SW 1271 (cell line): ENCODE measurements at regions not wholly inside any gene's neighbourhood (a gene's known extent, or its start where the extent isn't known, plus 50 kb on each side); places are given as distances from the start of the nearest gene placed in this dataset.

Source experiments
- DNase-seq, 2 experiments: peaks; one replicate each; lab custom pipeline; 2025; lab: John Stamatoyannopoulos, UW

DNA sequence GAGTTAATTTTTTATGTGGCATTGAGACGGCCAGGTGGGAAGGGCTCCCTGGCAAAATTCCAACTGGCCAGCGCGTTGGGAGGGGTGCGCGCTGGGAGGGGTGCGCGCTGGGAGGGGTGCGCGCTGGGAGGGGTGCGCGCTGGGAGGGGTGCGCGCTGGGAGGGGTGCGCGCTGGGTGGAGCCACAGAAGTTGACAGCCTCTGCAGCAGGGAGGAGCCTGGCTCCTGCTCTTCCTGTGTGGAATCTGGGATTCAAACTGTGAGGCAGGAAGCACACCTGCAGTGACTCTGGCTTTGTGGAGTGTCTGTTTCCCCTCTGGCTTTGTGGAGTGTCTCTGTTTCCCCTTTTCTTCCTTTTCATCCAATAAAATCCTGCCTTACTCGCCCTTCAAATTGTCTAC lies 147.9 kb upstream of the CBLN2 start:
- no peak for DNase-seq

DNA sequence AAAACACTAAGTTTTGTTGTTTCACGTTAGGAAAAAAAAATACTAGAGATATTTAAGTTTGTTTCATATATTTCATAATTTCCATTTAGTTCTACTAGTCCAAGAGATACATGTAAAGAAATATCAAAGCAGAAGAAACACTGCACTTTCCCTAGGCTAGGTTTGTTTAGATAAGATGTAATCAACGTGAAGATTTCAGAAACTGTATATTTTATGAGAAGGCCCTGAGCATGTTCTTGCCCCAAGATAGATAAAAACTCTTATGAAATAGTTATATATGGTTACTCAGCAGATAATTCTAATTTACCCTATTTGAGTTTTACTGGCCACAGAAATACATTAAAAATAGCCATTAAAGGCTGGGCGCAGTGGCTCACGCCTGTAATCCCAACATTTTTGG lies 143.6 kb upstream of the CBLN2 start:
- no peak for DNase-seq

DNA sequence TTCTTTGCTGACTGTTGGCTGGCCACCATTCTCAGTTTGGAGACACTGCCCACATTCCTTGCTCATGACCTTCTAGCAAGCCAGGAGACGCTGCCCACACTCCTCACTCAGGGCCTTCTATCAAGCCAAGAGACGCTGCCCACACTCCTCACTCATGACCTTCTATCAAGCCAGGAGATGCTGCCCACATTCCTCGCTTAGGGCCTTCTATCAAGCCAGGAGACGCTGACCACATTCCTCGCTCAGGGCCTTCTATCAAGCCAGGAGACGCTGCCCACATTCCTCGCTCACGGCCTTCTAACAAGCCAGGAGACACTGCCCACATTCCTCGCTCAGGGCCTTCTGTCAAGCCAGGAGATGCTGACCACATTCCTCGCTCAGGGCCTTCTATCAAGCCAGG lies 131.3 kb upstream of the CBLN2 start:
- no peak for DNase-seq

DNA sequence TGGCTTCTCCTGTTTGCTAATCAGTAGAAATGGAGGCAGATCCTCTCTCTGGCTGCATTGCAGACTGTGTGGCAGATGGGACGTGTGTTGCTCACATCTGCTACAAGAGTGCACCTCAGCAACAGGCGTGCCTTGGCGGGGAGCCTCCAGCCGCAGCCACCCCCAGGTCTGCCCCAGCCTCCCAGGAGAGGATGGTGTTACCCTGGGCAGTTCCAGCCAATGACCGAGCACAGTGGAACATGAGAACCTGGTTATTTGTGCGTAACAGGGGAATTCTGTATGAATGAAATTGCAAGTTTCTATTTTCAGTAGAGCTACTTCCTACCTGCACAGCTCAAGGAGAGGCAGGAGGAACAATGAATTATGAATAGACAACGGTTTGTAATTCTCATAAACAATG lies 130.6 kb upstream of the CBLN2 start:
- DNase-seq: no peak

DNA sequence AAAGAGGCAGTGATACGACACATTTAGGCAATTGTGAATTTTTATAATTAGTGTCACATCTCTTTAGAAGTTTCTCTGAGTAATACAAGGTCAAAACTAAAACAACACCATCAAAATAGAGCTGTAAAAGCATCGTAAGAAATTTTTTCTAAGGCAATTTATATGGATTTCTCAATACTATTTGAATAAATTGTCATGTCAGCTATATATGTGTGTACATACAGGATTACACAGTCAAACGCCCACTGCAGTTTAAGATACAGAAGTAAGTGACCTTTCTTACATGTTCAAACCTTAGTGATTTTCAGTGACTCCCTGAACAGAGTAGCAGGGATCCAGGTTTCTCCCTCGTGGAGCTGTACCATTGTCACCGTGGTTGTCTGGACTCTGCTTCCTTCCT lies 129.1 kb upstream of the CBLN2 start:
- no peak for DNase-seq

DNA sequence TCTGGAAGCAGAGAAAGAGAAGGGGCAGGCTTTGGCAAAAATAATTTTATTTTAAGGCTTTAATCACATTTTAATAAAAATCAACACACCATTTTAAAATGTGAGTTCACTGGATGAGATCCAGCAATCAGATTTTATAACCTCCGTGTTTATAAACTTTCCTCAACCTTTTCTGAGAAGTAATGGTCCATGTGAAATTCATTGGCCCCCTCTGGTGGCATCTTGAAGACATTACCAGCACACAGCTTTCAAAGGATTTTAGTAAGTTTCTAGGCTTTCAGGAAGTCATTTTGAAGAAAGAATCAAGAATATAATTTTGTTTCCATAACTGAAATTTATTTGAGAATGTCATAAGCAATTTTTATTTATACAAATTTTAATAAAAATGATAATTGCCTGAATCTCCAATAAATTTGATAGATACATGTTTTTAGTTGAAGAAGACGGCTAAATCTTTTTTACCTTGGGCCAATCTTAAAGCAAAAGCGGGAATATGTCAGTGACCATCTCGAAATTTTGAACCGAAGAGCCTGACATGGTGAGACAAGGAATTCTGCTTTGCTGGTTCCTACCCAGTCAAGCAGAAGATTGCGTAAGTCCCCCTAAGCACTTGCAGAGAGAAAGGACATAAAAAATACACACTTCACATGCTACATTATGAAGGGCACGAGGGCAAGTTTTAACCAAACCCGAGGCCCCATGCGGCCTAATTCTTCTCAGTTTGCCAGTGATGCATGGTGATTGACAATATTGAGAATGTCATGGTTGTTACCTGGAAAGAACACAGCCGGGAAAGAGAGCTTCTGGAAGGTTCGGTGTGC lies 128.4 kb upstream of the CBLN2 start:
- peak in 1 of 2 experiments; percentile 34 for DNase-seq

DNA sequence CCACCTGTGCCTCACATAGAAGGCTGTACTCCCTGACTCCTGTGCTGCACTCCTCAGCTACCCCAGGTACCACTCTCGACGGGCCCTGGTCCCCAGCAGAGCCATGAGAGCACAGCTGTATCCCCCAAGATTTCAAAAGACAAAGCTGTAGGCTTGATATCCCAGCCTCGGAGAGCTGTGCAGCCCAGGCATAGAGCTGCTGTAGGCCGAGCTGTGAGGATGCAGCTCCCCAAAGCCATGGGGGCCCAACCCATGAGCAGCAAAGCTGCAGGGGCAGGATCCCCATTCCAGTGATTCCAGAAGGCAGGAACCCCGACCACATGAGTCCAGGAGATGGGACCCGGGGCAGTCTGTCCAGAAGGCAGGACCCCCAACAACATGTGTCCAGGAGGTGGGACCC lies 123.8 kb upstream of the CBLN2 start:
- no peak for DNase-seq

DNA sequence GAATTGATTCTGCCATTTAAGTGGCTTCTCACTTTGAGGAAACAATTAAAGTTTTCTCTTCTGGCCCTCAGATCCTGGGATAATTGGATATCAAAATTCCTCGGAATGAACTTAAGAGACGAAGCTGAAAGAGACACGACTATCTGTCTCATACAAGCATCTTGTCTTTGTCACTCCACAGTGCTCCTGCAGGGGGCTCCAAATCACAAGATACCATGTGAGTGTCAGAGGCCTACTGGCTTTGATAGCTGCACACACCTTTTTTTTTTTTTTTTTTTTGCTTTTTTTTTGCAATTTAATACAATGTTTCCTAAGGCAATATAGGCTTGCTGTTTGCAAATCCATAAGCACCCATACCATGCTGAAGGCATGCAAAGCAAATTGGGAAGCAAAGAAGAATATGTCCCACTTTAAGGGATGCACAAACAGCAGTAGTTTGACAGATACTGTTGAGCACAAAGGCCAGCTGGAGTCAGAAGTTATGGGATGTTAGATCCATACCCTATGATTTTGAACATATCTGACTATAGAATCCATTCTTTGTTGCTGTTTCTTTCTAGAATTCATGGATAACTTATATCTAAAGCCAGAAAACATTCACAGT lies 109.0 kb upstream of the CBLN2 start:
- peak in 1 of 2 experiments; percentile 5 for DNase-seq

DNA sequence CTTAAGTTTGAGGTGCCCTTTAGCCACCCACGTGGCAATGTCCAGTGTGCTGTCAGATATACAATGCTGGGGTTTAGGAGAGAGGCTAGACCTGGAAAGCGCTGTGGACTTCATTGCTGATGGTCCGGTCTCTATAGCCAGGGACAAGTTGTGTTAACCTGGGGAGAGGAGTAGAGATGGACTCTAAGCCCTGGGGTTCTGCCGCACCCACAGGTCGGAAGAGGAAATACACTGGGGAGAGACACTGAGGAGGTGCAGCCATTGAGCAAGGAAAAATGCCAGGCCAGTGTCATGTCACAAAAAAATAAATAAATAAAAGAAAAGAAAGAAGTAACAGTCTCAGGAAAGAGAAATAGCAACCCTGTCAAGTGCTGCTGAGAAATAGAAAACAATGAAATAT lies 106.9 kb upstream of the CBLN2 start:
- DNase-seq: no peak

DNA sequence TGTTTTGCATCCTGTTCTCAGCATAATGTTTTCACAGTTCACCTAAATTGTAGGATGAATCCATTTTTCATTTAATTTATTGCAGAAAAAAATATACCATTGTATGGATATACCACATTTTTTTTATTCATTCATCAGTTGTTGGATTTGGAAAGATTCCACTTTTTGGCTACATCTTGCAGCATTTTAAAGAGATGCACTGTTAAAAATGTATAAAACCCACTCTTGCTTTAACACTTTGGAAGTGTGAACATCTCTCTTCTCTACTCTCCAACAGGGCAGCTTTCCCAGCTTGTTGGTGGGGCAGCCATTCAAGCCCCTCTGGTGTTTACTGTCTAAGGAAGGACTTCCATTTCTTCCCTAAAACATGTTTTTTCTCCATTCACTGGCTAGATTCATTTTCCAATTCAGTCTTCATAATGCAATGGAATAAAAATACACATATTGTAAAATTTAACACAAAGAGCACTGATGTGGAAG lies 104.4 kb upstream of the CBLN2 start:
- no peak for DNase-seq

DNA sequence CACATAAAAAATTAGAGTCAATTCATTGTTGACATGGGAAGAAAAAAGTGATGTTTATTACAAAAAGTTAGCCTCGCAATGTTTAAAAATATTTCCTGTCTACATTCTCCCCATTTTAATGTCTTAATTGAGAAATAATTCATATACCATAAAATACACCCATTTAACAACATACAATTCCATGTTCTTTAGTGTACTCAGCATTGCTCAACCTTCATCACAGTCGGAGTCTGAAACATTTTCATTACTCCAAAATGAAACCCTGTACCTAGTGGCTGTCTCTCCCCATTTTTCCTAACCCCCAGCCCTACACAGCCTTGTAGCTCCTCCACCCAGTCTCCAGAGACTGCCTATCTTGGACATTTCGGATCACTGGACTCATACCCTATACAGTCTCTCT lies 103.9 kb upstream of the CBLN2 start:
- DNase-seq: no peak

DNA sequence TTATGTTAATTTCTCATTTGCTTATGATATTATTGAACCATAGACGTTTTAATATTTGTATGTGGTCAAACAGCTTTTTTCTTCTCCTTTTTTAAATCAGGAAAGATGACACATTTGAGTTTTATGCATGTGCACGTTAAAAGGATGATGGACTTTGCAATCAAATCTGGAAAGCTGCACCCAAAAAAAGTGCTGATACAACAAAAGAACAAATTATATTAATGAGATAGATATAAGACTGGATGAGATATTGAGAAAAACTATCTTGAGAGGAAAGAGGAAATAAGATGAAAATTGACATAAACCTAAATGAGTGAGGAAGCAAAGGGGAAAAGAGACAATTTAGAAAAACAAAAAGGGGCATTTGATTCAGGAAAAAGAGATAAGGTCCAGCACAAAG lies 96.4 kb upstream of the CBLN2 start:
- no peak for DNase-seq

DNA sequence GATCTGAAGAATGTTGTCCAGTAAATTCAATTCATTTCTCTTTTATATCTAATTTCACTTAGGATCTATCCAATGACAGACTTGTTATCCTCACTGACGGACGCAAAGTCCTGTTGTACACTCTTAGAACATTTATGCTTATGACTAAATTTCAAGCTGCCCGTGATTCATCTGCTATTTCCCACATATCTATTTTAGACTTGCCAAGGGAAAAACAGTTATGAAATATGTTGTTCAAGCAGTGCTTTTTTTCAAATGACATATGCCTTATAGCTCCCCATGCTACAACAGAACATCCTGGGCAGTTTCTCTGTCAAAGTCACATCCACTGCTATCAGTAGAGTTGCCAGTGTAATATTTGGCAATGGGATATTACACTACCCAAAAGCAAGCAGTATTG lies 94.2 kb upstream of the CBLN2 start:
- no peak for DNase-seq

DNA sequence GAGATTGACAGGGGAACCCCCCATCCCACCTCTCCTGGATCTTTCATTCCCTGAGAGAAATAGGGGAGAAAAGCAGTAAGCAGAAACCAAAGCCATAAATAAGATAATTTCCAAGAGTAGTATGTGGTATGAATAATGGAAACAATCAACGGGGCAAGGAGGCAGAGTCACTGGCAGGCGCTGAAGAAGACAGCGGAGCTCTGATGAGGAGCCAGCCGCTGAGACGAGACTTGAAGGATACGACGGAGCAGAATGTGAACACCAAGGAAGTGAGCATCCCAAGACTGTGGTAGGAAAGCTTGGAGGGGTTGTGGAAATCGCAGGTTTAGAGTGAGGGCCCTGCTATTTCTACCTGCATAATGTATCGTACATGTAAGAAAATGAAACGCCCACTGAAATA lies 93.6 kb upstream of the CBLN2 start:
- no peak for DNase-seq

DNA sequence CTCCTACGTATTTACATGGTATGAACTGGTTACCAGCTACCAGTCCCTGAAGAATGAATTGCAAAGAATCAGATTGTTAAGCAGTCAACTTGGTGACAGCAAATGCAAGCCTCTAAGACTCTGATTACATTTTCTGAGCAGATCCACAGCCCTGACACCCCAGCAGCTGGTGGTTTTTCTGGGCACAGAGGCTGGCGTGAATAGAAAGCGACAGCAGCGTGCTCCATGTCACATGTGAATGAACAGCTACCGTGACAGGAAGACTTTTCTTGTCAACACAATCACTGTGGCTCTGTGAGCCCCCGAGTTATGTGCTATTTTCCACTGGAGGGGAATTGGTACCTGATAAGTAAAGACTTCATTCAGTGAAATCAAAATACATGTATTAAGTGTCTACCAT lies 93.2 kb upstream of the CBLN2 start:
- DNase-seq: no peak

DNA sequence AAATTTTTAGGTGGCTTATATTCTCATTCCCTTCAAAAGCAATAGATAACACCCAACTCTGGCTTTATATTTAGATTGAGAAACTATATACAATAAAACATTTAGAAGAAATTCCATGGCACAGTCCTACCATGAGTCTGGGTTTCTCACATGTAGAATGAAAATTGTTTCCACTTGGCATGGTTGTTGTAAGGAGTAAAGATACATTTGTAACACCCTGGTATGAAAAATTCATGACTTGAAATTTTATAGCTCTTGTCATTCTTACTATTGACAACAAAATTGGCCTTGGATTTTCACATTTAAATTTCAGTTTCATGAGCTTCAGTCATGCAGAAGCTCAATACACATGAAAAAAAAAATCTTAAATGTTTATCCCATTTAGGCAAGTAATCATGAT lies 92.5 kb upstream of the CBLN2 start:
- DNase-seq: no peak

DNA sequence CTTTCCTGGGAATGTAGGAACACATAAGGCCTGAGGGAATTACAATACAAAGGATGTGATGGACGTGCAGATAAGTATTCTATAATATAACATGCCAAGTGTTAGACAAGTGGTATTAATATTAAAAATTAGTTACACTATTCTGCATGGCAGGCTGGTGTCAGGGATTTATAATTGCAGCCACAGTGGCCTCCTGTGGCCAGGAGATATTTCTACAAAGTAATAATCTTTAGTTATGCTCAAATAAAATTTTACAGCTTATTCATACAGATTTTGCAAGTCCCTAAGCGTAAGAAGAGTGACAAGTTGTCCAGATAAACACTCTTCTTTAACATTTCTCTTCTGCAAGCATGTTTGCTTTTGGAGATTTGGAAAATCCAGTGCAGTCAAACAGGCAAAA lies 90.4 kb upstream of the CBLN2 start:
- DNase-seq: no peak

DNA sequence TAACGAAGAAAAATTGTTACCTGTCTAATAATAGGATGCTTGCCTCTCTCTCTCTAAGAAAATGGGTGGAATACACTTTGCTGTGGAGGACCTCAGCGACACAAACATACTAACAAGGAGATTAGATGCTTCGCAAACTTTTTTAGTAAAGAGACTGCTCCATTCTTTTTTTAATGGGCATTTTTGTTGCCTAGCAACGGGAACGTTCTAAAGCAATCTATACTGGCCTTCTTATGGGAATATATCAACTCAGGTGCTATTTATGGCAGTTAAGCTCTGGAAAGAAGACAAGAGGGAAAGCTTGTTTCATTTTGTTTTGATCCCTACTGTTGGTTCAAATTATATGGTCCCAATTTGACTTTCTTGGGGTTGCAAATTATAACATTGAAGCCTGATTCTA lies 86.8 kb upstream of the CBLN2 start:
- DNase-seq: no peak

DNA sequence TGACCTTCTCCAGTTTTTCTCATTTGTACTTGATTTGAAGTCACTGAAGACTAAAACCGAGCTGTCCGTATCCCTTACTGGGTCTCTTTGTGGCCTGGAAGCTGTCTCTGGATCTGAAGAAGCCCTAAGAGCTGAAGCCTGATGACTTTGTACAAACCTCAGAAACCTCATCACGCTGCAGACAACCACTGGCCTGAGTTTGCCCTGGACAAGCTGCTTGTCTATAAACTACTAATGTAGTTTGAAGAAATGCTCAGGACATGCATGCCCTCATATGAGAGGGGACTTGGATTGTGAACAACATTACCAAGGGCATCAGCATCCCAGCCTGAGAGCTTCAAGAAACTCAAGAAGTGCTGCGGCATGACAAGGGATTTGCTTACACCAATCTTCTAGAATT lies 79.3 kb upstream of the CBLN2 start:
- no peak for DNase-seq

DNA sequence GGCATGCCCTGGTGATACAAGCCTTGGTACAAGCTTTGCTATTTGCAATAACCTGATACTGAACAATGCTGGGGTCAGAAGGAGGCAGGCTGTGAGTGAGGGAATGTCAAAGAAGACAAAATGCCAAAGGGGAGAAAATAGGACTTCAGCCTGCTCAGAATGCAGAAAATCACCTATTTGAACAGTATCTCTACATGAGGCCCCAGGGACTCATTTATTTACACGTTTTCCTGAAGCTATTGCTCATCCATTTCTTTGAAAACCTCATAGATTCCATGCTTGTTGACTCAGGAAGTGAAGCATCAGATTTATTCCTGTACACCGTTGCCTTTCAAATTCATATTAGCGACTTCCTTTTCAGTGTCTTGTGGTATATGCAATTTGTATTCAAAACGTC lies 69.4 kb upstream of the CBLN2 start:
- DNase-seq: no peak

DNA sequence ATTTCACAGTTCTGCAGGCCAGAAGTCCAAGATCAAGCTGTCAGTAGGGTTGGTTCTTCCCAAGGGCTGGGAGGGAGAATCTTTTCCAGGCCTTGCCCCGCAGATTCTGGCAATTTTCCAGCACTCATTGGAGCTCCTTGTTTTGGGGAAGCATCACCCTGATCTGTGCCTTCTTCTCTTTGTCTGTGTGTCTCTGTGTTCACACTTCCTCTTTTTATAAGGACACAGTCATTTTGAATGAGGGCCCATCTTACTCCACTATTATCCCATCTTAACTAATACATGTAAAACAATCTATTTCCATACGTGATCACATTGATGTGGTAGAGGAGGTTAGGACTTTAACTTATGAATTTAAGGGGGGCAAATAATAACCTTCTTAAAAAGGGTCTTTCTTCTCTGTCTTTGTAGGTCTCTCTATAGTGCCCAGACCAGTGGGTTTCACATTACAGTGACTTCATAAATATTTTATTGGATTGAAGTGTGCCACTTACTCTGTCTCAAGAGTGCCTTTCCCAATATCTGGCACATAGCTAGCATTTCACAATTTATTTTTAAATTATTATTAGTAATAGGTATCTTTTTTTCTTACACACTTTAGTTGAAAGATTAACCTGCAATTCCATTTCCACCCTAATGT lies 68.9 kb upstream of the CBLN2 start:
- no peak for DNase-seq

DNA sequence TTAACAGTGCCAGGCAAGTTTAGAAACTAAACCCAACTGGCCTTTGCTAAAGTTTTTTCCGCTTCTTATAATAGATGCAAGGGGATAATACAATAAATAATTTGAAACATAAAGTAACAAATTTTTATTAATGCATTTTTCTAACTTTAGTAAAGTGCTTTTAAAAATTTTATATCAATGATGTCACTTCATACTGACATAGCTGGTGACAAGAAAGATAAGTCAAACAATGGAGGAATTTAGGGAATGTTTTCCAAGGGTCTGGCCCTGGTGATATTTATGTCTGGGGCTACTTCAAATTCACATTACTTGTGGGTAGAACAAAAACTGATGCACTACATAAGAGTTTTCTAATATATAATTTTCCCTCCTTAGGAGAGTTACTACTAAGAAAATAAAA lies 61.2 kb upstream of the CBLN2 start:
- no peak for DNase-seq

DNA sequence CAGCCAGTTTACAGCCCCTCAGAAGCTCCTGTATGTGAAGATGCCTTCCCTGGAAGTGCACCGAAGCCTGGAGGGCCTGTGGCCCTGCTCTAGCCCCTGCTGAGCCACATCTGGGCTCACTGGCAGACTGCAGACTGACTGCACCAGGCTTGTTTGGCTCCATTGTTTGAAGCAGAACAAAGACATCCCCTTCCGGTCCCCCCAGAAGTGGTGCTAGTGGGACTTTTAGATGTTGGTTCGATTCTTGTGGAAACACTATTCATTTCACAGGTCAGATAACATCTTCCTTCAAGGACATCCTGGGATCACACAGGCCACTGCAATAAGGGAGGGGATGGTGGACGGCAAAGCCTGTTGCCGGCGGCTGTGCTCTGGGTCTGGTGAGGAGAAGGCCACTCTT lies 57.8 kb upstream of the CBLN2 start:
- DNase-seq: no peak
